OCI-LY1 (cell line): ENCODE measurements at regions not wholly inside any gene's neighbourhood (a gene's known extent, or its start where the extent isn't known, plus 50 kb on each side); places are given as distances from the start of the nearest gene placed in this dataset.

ENCODE experiments used
- EZH2 ChIP-seq: fragments of 200-600 bp; sonication (generic), shearing (Covaris generic); IDR thresholded peaks from 2 replicates; pipeline ENCODE4 v1.8.0; 2017; ENCODE audit warnings: borderline replicate concordance, mixed run types, mild to moderate bottlenecking, antibody characterized with exemption, low read length, moderate library complexity, mixed read lengths
- TF ChIP-seq, protein P1 (sequence below): fragments of 200-600 bp; sonication (generic), shearing (Covaris generic); IDR thresholded peaks from 2 replicates; pipeline ENCODE4 v1.5.1; 2017; ENCODE audit warnings: mild to moderate bottlenecking, antibody characterized with exemption, low read length, moderate library complexity, mixed read lengths

- TF ChIP-seq, protein P1, sequence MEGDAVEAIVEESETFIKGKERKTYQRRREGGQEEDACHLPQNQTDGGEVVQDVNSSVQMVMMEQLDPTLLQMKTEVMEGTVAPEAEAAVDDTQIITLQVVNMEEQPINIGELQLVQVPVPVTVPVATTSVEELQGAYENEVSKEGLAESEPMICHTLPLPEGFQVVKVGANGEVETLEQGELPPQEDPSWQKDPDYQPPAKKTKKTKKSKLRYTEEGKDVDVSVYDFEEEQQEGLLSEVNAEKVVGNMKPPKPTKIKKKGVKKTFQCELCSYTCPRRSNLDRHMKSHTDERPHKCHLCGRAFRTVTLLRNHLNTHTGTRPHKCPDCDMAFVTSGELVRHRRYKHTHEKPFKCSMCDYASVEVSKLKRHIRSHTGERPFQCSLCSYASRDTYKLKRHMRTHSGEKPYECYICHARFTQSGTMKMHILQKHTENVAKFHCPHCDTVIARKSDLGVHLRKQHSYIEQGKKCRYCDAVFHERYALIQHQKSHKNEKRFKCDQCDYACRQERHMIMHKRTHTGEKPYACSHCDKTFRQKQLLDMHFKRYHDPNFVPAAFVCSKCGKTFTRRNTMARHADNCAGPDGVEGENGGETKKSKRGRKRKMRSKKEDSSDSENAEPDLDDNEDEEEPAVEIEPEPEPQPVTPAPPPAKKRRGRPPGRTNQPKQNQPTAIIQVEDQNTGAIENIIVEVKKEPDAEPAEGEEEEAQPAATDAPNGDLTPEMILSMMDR = no peak
- TF ChIP-seq EZH2 = no peak
Observed at GRCh38 chr2:10513201-10513600, 65.1 kb upstream of the ODC1 start.
